HG03565 (cell line): ENCODE measurements at regions not wholly inside any gene's neighbourhood (a gene's known extent, or its start where the extent isn't known, plus 50 kb on each side); places are given as distances from the start of the nearest gene placed in this dataset.

Source experiments
- ATAC-seq: cut with Tn5 transposase; IDR thresholded peaks from one replicate; pipeline ENCODE4 v1.9.1; 2021; ENCODE audit warnings: mild to moderate bottlenecking, moderate library complexity; ENCODE audit not compliant: unreplicated experiment

DNA sequence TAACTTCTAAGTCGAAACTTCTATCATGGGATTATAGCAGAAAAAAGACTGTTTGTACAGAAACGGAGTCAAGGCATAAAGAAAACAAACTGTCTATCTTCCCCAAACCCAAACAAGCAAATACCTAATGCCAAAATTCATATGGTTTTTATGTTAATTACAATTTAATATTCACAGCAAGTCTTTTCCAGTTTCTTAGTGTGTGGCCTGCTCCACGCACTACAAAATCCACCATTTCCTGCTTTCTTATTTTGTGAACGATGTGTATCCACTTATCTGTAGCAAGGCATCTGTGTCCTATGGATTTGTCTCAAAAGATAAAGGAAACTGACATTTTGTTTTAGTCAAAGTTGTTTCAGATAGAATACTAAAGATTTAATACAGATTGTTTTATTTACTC is 588.0 kb upstream of the CCDC54 start:
- ATAC-seq: no peak

DNA sequence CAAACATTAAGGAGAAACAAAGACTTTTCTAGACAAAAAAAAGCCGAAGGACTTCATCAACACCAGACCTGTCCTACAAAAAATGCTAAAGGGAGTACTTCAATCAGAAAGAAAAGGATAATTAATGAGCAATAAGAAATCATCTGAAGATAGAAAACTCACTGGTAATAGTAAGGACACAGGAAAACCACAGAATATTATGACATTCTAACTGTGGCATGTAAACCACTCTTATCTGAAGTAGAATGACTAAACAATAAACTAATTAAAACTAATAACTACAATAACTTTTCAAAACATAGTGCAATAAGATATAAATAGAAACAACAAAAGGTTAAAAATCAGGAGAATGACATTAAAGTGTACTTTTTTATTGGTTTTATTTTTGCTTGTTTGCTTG is 584.5 kb upstream of the CCDC54 start:
- ATAC-seq: no peak

DNA sequence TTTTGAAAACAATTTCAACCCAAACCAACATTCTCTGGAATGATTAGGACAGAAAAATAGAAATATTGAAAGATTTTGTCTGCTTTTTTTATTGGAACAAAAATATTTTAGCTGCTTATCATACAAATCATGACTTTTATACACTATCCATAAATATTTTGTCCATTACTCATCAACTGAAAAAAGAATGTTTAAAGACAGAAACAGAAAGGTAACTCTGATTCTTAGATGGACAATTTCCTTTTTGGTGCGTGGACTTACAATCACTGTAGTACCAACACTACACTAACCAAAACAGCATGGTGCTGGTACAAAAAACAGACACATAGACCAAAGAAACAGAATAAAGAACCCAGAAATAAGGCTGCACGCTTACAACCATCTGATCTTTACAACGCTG is 582.8 kb upstream of the CCDC54 start:
- ATAC-seq: no peak

DNA sequence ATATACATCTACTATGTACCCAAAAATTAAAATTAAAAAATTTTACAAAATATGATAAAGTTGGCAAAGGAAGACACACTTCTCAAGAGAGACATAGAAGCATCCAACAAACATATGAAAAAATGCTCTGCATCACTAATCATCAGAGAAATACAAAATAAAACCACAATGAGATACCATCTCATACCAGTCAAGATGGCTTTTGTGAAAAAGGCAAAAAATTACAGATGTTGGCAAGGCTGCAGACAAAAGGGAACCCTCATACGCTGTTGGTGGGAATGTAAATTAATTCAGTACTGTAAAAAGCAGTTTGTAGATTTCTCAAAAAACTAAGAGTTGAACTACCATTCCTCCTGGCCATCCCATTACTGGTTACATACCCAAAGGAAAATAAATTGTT is 581.7 kb upstream of the CCDC54 start:
- no peak for ATAC-seq

DNA sequence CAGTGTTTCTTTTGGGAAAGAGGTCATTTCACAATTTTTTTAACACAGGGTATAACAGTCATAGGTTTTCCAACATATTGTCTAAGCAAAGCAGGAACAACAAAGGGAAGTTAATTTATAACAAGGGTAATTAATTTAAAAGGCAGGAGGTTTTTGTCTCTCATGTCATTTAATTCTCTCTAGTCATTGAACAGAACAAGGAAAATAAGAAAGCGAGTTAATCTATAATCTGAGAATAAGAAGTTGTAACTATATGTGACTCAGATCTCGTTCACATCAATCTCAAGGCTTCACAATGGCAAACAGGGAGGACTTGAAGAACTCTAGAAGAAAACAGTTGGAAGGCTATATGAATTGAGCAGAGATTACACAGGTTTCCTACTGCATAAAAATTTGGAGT is 579.8 kb upstream of the CCDC54 start:
- no peak for ATAC-seq

DNA sequence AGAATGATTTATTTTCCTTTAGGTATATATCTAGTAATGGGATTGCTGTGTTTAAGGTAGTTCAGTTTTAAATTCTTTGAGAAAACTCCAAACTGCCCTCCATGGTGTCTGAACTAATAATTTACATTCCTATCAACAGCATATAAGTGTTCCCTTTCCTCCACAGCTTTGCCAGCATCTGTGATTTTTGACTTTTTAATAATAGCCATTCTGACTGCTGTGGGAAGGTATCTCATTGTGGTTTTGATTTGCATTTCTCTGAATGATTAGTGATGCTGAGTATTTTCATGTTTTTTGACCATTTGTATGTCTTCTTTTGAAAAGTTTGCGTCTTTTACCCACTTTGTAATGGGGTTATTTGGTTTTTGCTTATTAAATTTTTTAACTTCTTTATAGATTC is 571.6 kb upstream of the CCDC54 start:
- ATAC-seq: no peak

DNA sequence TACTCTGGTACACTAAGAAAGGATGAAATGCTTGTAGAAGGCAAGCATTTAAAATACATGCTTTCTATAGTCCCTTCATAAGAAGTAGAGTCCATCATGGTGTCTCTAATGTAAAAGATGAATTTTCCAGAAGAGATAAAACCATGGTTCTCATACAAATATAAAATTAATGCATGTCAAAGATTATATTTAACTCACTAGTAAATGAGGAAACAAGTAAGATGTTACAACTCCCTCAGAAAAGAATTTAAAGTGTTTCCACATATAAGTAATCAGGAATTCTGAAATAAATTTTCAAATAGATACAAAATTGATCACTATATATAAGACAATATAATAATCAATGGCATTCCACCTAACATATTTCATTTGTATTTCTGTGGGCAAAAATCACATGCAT is 570.3 kb upstream of the CCDC54 start:
- ATAC-seq: no peak

DNA sequence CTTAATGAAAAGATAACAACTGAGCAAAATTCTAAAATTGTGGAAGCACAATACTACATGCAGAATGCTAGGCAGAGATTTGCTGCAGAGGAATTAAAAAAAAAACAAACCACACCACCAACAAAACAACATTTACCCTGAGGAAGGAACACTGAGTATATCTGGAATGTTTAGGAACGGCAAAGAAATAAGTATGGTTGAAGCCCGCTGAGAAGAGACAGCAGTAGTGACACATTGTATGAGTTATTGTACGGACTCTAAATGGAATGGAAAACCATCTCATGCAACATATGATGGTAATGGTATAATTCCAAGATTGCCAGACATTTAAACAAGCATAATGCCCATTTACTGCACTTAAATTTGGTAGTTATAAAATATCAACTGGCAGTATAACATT is 568.2 kb upstream of the CCDC54 start:
- ATAC-seq: no peak

DNA sequence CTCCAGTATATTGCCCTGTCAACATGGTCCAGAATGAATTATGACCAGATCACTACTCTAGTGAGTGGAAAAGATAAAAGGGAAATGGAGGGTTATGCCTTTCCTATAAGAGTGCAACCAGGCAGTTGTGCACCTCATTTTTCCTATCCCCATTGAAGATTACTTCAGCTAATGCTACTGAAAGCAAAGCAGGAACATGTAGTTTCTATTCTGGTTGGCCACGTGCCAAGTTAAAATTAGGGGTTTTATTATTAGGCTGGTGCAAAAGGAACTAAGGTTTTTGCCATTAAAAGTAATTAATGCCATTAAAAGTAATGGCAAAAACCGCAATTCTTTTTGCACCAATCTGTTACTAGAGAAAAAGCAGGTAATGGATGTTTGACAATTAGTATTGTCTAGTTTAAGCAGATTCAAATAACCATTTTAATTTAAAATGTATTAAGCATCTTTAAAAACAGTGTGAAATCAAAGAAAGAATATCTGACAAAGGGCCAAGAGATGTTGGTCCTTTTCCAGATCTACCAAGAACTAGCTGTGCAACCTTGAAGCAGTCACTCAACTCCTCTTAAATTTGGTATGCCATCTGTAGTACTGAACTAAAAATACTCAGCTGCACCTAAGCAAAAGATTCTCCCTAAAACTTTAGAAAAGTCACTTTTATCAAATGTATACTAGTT is 567.5 kb upstream of the CCDC54 start:
- no peak for ATAC-seq

DNA sequence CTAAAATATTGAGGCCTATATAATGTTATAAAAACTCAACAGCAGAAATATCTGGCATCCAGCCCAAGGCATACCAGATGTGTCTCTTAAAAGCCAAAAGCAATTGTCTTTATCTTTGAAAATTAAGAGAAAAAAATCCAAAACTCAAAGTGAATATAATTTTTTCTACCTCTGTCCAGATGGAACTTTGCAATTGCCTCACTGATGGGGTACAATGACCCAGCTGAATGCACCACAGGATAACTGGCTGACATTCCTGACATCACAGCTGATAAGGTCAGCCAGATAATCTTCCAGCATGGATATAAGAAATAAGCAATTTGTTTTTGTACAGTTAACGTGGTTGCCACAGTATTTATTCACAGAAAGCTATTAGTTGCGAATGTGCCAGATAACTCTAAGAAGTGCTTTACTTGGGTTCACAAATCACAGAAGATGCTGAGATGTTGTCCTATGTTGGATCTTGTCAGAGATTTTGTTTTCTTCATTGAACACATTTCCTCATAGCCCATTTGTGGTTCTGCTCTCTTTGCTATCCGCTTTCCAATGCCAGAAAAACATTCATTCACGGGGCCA is 566.9 kb upstream of the CCDC54 start:
- ATAC-seq: no peak

DNA sequence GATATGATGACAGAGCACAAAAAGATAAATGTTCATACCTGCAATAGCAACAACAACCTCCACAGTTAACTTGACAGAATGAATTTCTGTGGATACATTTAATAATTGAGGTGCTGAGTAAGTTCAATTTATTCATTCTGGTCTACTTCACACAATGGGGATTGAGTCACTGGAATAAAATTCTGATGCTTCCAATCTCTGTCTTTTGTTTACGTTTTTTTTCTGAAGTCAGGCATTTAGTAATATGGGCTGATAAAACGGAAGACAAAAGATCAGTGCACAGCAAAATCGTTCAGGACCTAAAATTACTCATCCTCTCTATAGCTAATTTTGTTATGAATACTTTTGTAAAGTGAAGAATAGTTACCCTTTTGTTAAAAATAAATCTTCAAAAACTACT is 565.9 kb upstream of the CCDC54 start:
- ATAC-seq: no peak

DNA sequence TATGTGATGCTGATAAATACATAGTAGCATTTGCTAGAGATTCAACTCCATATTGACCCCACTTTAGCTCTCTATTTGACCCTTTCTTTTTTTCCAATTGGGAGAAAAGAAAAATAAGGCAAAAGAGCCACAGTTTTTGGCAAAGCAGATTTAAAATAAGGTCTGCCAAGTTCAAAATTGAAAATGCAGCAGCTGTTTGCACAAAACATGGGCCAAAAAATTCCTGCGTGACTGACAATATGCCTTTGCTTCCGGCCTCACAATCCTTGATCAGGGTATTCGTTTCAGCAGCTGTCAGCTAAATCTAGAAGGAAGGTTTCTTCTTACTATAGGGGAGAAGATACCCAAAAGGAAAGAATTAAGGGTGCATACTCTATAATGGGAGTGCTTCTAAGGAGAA is 563.5 kb upstream of the CCDC54 start:
- no peak for ATAC-seq

DNA sequence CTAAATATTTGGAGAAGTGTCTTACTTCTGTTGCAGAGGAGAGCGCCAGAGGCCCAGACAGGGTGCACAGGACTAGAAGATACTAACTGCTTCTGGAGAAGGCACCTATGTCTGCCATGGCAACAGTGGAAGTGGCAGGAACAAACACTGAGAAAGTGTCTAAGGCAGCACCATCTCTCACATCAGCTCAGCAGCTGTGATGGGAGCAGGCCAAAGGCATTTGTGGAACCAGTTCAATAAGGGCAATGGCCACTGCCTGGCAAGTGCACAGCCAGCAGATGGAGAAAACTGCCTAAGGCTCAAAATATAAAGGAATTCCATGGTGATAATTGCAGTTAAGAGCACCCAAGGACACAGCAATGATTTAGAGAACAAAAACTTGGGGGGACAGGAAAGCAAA is 563.0 kb upstream of the CCDC54 start:
- ATAC-seq: no peak

DNA sequence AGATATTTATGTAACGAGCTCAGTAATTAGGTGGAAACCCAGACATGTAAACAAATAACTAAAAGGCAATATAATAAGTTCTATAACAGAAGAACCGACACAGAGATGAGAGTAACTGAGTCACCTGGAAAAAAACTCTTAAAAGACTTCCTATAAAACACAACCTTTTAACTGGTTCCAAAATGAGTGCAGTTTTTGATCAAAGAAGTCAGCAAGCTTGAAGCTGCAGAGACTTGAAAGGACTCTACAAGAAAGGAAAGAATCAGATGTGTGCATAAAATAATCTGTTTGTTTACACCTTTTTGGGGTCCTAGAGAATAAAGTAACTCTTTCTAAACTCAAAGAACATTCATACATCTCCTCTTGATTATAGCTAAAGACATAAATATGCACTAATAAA is 560.4 kb upstream of the CCDC54 start:
- no peak for ATAC-seq

DNA sequence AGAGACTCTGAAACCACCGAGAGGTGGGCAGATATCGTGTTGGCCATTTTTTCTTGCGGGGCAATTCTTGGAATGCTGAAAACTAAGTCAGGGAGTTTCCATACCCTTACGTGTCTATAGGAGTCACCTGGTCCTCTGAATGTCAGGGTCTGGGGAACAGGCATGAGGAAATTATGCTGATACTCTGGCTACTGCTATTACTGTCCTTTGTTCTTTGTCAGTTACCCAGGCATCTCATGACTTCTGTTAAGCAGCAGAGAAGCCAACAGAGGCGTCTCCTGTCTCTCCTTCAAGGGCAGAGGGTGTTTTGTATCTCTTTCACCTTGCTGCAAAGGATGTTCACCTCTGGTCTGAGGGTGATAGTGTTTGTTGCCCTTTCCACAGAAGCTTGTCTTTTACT is 559.5 kb upstream of the CCDC54 start:
- ATAC-seq: no peak

DNA sequence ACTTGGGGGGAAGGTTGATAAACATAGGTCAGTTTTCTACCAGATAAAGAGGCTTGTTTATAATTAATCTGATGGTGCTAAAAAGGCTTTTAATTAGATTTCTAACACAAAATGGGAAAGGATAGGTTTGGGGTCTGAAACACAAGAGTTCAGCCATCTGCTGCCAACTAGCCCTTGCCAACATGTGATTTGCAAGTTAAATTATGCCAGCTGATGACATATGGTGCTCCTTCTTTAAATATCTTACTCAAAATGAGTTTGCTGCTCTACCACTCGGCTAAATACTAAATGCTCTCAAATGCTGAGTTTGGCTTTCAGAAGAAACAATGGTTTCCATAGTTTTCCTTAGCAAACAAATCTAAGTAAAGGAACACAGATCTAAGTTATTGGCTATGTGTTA is 557.8 kb upstream of the CCDC54 start:
- no peak for ATAC-seq

DNA sequence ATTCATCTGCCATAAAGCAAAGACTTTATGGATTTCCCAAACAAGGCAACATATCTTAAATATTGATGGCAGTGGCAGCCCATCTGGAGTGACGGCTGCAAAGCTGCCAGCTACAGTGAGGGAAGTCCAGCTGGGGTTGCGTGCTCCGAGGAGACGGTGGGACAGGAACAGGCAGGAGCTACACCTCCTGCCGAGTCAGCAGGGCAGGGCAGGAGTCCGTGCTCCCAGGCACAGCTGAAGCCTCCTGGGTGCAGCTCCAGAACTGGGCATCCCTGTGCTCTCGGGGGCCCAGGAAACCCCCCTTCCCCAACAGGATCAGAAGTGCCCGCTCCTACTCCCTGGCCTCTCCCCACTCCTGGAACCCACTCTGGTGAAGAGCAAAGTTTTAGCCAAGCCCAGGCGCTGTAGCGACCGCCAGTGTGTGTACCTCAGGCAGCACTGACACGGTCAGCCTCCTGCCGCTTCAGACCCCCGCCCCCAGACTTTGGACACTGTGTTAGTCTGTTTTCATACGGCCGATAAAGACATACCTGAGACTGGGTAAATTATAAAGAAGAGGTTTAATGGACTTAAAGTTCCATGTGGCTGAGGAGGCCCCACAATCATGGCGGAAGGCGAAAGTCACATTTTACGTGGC is 556.4 kb upstream of the CCDC54 start:
- no peak for ATAC-seq

DNA sequence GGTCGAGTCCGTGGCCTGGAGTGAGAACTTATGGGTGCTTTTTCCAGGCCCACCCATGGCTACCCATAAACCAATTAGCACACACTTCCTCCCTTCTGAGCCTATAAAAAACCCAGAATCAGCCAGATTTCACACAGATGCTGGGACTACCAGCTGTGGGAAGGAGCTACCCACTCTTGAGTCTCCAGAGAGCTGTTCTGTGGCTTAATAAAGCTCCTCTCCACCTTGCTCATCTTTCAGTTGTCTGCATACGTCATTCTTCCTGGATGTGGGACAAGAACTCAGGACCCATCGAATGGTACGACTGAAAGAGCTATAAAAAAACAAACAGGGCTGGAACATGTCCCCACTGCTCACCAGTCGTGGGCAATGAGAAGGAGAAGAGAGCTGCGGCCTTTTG is 555.4 kb upstream of the CCDC54 start:
- ATAC-seq: no peak

DNA sequence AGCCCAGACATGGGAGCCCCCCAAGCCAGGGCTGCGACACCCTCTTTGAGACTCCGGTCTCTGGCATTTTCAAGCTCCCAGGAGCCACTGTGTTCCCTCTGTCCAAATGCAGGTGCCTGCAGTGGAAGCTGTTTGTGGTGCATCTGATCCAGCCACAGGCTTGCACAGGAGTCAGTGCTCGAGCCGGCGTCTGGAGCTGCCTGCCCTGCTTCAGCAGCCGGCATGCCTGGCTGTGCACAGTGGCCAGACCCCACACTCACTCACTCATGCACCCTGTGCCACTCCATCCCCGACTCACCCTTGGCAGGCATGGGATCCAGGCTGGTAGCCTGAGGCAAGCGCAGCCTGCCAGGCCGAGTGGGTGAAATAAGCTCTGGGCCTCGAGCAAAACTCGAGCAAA is 555.0 kb upstream of the CCDC54 start:
- ATAC-seq: no peak

DNA sequence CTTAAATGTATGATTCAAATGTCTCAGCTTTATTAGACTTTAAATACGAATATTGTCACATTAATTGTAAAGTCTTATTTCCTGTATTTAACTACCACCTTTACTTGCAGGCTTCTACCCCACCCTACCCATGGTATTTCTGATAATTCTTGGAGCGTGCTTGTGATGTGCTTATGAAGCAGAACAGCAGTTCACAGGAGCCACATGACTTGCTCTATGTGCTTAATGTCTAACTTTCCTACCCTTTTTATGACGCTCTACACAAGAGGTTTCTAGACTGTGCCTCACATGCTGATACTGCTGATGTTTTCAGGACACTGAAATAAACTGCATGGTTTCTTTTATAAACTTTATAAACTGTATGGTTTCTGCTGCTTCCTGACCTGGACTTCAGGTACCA is 553.5 kb upstream of the CCDC54 start:
- ATAC-seq: no peak

DNA sequence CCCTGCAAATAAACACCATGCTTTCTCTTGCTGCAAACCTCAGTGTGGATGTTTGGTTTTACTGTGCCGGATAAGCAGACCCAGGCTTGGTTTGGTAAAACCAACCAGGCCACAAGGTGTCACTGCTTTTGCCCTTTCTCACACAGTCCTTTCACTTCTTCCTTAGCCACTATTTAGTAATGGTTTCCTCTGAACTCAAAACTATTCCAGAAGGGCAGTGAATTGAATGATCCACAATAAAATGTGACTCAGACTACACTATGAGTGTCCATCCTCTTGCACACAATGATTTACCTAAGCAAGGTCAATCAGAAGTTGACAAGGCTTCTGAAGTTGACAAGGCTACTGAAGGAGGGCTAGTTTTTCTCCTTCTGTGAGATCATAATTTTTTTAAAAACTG is 552.4 kb upstream of the CCDC54 start:
- no peak for ATAC-seq

DNA sequence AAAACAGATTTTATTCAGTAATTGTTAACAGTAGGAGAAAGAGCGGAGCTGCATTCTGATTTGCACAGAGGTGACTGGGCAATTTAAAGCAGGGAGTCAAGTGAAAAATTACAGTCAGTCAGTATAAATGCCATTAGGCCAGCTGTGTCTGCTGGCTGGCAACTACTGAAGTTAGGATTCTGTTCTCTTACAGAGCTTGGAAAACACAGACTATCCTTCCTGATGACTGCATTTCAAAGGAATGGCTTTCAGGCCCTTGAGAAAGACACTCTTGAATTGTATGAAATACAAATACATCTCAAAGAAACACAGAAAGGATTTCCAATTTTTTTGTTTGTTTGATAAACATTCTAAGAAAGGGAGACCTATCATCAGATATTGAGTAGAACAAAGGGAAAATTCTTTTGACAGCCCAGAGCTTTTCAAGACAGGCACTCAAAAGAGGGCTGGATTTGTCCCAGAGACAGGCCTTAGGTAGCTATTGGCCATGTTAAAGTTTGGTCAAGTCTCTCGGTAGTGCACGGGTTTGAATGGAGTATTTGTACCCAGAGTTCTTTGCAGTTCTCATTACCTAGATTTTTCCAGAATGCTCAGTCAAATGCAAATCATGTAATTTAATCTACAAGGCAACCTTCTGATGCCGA is 551.2 kb upstream of the CCDC54 start:
- ATAC-seq: no peak
